HL-60 (cell line): ENCODE measurements at regions not wholly inside any gene's neighbourhood (a gene's known extent, or its start where the extent isn't known, plus 50 kb on each side); places are given as distances from the start of the nearest gene placed in this dataset.

Experiments
- DNase-seq, 2 experiments: peaks; one replicate each; pipeline ENCODE4 v3.0.0-alpha.2; 2010 to 2020; ENCODE audit warnings: low read depth in 1 of 2, low spot score in 1 of 2
- H3K27ac ChIP-seq: fragments of 250-450 bp; sonication (Bioruptor Pico); replicated peaks from 2 replicates; pipeline ENCODE4 v1.5.1; 2020; ENCODE audit warnings: mild to moderate bottlenecking, moderate library complexity
- H3K27me3 ChIP-seq: fragments of 250-450 bp; sonication (Bioruptor Pico); 2 replicates; pipeline ENCODE4 v1.5.1; 2021; ENCODE audit warnings: mild to moderate bottlenecking, moderate library complexity; ENCODE audit not compliant: insufficient read depth, poor library complexity, severe bottlenecking
- H3K4me3 ChIP-seq: replicated peaks from 2 replicates; pipeline ENCODE4 v1.5.1; 2011; ENCODE audit warnings: mild to moderate bottlenecking, control low read depth, low read length; ENCODE audit not compliant: insufficient read depth
- GABPA ChIP-seq: IDR thresholded peaks from 2 replicates; pipeline ENCODE4 v1.6.1; 2012; ENCODE audit warnings: low read depth
- POLR2AphosphoS5 ChIP-seq: IDR thresholded peaks from 2 replicates; pipeline ENCODE4 v1.6.1; 2012; ENCODE audit warnings: low read depth
- SPI1 ChIP-seq: IDR thresholded peaks from 2 replicates; pipeline ENCODE4 v1.6.1; 2012; ENCODE audit warnings: low read depth, mild to moderate bottlenecking, borderline replicate concordance
- TF ChIP-seq, protein P1 (sequence below): IDR thresholded peaks from 2 replicates; pipeline ENCODE4 v1.6.1; 2012; ENCODE audit warnings: low read depth; ENCODE audit not compliant: insufficient replicate concordance
- TF ChIP-seq, protein P2 (sequence below): IDR thresholded peaks from one replicate; pipeline ENCODE4 v1.5.1; 2011; ENCODE audit warnings: low read length, control low read depth, inconsistent platforms; ENCODE audit not compliant: insufficient read depth

DNA sequence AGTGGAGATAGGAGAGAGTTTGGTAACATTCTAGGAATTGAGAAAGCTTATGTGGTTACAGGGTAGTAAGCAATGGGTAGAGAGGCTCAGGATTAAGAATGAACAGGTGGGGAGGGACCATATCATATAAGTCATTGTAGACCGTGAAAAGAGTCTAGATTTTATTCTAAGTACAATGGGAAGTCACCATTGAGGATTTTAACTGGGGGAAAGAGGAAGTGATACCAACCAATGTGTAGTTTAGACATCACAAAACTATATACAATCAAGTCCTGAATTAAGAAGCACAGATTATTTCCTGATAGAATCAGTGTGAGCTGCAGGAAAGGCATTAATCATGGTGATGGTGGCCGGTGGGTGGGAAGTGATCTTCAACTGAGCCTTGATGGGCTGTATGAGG is 178.3 kb upstream of the ZIC3 start:
- Histone ChIP-seq H3K27me3 (no peaks in the 10 kb centered on the region), H3K27ac (no peak overlapping the region), H3K4me3 (no peak overlapping the region)
- DNase-seq, result no peak
- TF ChIP-seq, protein P1, sequence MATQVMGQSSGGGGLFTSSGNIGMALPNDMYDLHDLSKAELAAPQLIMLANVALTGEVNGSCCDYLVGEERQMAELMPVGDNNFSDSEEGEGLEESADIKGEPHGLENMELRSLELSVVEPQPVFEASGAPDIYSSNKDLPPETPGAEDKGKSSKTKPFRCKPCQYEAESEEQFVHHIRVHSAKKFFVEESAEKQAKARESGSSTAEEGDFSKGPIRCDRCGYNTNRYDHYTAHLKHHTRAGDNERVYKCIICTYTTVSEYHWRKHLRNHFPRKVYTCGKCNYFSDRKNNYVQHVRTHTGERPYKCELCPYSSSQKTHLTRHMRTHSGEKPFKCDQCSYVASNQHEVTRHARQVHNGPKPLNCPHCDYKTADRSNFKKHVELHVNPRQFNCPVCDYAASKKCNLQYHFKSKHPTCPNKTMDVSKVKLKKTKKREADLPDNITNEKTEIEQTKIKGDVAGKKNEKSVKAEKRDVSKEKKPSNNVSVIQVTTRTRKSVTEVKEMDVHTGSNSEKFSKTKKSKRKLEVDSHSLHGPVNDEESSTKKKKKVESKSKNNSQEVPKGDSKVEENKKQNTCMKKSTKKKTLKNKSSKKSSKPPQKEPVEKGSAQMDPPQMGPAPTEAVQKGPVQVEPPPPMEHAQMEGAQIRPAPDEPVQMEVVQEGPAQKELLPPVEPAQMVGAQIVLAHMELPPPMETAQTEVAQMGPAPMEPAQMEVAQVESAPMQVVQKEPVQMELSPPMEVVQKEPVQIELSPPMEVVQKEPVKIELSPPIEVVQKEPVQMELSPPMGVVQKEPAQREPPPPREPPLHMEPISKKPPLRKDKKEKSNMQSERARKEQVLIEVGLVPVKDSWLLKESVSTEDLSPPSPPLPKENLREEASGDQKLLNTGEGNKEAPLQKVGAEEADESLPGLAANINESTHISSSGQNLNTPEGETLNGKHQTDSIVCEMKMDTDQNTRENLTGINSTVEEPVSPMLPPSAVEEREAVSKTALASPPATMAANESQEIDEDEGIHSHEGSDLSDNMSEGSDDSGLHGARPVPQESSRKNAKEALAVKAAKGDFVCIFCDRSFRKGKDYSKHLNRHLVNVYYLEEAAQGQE, result no peak
- peak; percentile 30; the same call in 1 of the 2 replicates for TF ChIP-seq SPI1

DNA sequence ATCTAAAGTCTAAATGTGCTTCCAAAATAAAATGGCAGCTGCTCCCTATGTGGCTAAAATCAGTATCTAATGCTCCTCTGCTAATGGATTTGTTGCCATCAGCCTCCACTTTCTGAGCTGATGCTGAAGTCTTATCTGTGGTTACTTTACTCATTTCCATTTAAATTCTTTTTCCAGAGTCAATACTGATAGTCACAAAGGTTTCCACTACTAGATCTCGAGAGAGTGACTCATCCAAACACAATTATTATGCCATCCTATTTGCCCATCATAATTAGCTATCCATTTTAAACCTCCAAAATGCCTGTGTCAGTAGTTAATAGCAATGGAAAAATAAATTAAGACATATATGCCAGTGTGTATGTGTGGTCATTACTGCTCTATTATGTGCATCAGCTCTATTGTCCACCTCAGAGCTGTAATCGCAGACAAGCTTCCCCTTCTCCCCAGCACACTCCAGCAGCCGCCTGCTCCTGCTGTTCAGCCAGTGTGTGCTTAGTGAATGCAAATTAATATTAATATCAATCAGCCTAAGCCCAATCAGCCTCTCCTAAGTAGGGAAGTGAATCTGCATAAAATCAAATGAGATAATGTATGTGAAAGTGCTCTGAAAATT is 199.8 kb upstream of the ZIC3 start:
- Histone ChIP-seq H3K27ac (no peak overlapping the region), H3K27me3 (no peaks in the 10 kb centered on the region), H3K4me3 (no peak overlapping the region)
- no peak for TF ChIP-seq GABPA
- TF ChIP-seq POLR2AphosphoS5, result no peak
- TF ChIP-seq, protein P2, sequence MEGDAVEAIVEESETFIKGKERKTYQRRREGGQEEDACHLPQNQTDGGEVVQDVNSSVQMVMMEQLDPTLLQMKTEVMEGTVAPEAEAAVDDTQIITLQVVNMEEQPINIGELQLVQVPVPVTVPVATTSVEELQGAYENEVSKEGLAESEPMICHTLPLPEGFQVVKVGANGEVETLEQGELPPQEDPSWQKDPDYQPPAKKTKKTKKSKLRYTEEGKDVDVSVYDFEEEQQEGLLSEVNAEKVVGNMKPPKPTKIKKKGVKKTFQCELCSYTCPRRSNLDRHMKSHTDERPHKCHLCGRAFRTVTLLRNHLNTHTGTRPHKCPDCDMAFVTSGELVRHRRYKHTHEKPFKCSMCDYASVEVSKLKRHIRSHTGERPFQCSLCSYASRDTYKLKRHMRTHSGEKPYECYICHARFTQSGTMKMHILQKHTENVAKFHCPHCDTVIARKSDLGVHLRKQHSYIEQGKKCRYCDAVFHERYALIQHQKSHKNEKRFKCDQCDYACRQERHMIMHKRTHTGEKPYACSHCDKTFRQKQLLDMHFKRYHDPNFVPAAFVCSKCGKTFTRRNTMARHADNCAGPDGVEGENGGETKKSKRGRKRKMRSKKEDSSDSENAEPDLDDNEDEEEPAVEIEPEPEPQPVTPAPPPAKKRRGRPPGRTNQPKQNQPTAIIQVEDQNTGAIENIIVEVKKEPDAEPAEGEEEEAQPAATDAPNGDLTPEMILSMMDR, result no peak
- no peak for TF ChIP-seq SPI1
- TF ChIP-seq, protein P1, result no peak
- no peak for DNase-seq

DNA sequence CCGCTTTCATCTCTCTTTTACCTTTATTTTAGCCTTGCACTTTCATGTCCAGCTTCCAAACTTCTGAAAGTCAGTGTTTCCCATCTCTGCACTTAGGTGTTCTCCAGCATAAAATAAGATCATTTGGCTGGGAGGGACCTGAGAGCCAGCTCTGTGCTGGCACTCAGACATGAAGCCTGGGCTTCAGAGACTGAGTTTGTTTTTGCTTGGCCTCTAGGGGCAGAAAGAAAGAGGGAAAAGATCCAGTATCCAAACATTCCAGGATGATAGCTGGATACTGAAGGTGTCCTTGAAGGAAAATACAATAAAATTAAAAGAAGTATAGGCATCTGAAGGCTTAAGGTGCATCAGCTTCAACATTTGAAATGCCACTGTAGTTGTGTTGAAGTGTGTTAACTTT is 202.4 kb upstream of the ZIC3 start:
- TF ChIP-seq GABPA (no peak), SPI1 (no peak), POLR2AphosphoS5 (no peak)
- TF ChIP-seq, protein P2, result no peak
- TF ChIP-seq, protein P1, result no peak
- no peak for DNase-seq
- Histone ChIP-seq H3K4me3 (no peak overlapping the region), H3K27me3 (no peaks in the 10 kb centered on the region), H3K27ac (no peak overlapping the region)

DNA sequence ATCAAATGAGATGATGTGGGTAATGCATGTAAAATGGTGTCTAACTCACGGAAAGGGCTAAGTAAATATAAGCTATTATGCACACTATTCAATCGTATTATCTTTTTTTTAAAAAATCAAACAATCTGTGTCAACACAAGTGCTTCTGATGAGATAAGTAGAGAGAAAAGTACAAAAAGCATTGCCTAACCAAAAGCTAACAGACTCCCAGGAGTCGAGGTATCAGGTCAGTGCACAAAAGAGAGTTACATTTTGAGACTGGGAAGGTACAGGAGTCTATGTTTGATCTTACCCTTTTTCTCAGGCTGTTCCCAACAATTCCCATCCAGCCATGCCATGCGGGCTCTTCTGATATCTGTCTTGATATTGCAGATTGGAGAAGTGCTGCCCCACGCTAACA is 203.3 kb upstream of the ZIC3 start:
- Histone ChIP-seq H3K27me3 (no peaks in the 10 kb centered on the region), H3K4me3 (no peak overlapping the region), H3K27ac (no peak overlapping the region)
- no peak for DNase-seq
- TF ChIP-seq GABPA (no peak), POLR2AphosphoS5 (no peak), SPI1 (no peak)
- TF ChIP-seq, protein P1, result no peak
- TF ChIP-seq, protein P2, result no peak
